ENCODE measurements at regions not wholly inside any gene's neighbourhood (a gene's known extent, or its start where the extent isn't known, plus 50 kb on each side); places are given as distances from the start of the nearest gene placed in this dataset.

DNA sequence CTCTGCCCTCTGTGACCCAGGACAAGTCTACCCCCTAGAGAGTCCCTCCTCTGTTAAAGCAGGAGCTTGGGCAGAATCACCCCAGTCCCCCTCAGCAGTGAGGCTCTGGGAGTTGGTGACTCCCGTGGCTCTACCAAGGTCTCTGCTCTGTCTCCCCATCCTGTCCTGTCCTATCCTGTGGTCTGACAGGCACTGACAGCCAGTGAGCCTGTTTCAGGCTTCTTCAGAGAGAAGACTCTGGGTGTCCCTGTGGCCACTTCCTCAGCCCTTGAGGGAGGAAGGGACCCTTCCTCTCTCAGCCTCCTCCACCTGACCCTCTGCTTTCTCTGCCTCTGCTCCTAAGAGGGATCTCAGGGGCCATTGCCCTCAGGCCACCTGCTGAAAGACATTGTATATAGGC, 148.7 kb downstream of the FCRL5 start:
- WGBS, 5 donors, result 5 to 33% (median 24%) methylated on average over 1 of the region's 1 CpG; no CpG with 5 or more reads in 1 of the 5 donors
- Histone ChIP-seq H3K27ac (peak overlapping the region; percentile 48 to 88 (median 77)), H3K4me3 (no peak overlapping the region), H3K4me1 (peaks cover 8 to 30% (median 22%) of the 10 kb centered on the region in 6 donors), H3K27me3 (replicated peaks in 1 of 7) (peaks cover 0 to 10% (median 0%) of the 10 kb centered on the region in 7 donors), H3K36me3 (no peaks in the 10 kb centered on the region), H3K9me3 (no peaks in the 10 kb centered on the region)
- DNase-seq, result no peak
- TF ChIP-seq POLR2A (IDR thresholded peaks at IDR 0.05), result no peak
- TF ChIP-seq, protein P1, sequence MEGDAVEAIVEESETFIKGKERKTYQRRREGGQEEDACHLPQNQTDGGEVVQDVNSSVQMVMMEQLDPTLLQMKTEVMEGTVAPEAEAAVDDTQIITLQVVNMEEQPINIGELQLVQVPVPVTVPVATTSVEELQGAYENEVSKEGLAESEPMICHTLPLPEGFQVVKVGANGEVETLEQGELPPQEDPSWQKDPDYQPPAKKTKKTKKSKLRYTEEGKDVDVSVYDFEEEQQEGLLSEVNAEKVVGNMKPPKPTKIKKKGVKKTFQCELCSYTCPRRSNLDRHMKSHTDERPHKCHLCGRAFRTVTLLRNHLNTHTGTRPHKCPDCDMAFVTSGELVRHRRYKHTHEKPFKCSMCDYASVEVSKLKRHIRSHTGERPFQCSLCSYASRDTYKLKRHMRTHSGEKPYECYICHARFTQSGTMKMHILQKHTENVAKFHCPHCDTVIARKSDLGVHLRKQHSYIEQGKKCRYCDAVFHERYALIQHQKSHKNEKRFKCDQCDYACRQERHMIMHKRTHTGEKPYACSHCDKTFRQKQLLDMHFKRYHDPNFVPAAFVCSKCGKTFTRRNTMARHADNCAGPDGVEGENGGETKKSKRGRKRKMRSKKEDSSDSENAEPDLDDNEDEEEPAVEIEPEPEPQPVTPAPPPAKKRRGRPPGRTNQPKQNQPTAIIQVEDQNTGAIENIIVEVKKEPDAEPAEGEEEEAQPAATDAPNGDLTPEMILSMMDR (IDR thresholded peaks at IDR 0.05 in 8 of 11, conservative IDR thresholded peaks at IDR 0.05 in 3 of 11), result no peak
- TF ChIP-seq POLR2AphosphoS5 (IDR thresholded peaks at IDR 0.05), result no peak
- intact Hi-C loops (cut with DNase I; ENCODE audit: low total_unique reads), result no loop called here

DNA sequence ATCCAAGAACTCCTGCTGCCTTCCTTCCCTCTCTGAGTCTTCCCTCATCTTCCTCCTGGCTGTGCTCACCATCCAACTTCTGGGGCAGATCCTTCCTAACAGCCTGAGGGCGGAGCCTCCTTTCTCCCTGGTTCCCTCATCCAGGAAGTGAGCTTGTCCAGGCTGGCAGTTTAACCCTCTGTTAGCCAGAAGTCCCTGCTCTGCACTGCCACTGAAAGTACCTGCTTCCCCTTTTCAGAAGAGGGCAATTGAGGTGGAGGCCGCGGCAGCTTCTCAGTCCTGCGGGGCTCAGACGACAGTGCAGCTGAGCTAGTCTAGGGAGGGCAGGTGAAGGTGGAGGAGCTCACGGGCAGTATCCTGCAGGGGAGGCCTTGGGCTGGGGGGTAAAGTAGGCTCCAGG, 149.1 kb downstream of the FCRL5 start:
- Histone ChIP-seq H3K27ac (peak overlapping the region; percentile 48 to 88 (median 77)), H3K36me3 (no peaks in the 10 kb centered on the region), H3K27me3 (replicated peaks in 1 of 7) (peaks cover 0 to 10% (median 0%) of the 10 kb centered on the region in 7 donors), H3K4me3 (no peak overlapping the region), H3K4me1 (peaks cover 8 to 30% (median 22%) of the 10 kb centered on the region in 6 donors), H3K9me3 (no peaks in the 10 kb centered on the region)
- intact Hi-C loops (cut with DNase I; ENCODE audit: low total_unique reads), result no loop called here
- WGBS, 5 donors, result 5 to 36% (median 18%) methylated on average over 6 of the region's 6 CpGs
- no peak for DNase-seq
- TF ChIP-seq, protein P1 (IDR thresholded peaks at IDR 0.05 in 8 of 11, conservative IDR thresholded peaks at IDR 0.05 in 3 of 11), result no peak
- no peak for TF ChIP-seq POLR2A (IDR thresholded peaks at IDR 0.05)
- TF ChIP-seq POLR2AphosphoS5 (IDR thresholded peaks at IDR 0.05), result peak in 1 of 3 donors; percentile 38

DNA sequence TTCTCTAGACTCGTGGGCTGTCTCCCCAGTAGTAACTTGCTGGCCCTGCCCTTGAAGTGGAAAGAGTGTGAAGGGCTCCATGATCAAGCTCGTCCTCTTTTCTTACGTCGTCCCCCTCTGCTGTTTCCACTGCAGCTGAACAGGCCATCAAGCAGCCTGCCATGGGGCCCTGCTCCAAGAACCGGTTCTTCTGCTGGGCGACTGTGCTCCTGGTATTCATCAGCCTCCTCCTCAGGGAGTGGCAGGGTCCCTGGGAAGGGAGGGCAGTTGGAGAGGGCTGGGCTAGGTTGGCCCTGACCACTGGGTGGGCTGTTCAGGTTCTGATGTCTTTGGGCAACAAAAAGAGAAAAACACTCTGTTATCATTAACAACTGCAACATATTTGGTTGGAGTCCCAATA, 151.5 kb downstream of the FCRL5 start:
- intact Hi-C loops (cut with DNase I; ENCODE audit: low total_unique reads), result no loop called here
- no peak for DNase-seq
- Histone ChIP-seq H3K4me3 (no peak overlapping the region), H3K36me3 (no peaks in the 10 kb centered on the region), H3K9me3 (no peaks in the 10 kb centered on the region), H3K27ac (no peak overlapping the region), H3K27me3 (replicated peaks in 1 of 7) (peaks cover 0 to 13% (median 0%) of the 10 kb centered on the region in 7 donors), H3K4me1 (peaks cover 8 to 30% (median 22%) of the 10 kb centered on the region in 6 donors)
- TF ChIP-seq POLR2AphosphoS5 (IDR thresholded peaks at IDR 0.05), result no peak
- TF ChIP-seq POLR2A (IDR thresholded peaks at IDR 0.05), result no peak
- TF ChIP-seq, protein P1 (IDR thresholded peaks at IDR 0.05 in 8 of 11, conservative IDR thresholded peaks at IDR 0.05 in 3 of 11), result no peak
- 63 to 71% (median 68%) methylated on average over 6 of the region's 6 CpGs for WGBS, 5 donors

DNA sequence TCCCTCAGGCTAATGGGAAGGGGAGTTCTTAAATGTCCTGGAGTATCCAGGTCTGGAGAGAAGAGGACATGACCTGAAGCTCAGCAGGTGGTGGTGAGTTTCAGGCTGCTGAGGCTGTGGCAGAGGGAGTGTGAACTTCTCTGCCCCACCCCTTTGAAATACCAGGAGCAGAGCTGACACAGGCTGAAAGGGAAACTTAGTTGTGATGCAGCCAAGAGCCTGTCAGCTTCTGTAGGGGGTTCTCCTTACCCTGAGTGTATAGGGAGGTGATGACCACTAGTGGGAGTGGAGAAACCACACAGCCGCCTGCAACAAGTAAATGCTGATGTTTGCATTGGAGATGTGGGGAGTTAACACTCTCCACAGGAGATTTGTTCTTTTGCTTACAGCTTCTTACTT, 152.3 kb downstream of the FCRL5 start:
- H3K27me3 ChIP-seq (replicated peaks in 1 of 7), result peaks cover 0 to 14% (median 0%) of the 10 kb centered on the region in 7 donors
- TF ChIP-seq, protein P1 (IDR thresholded peaks at IDR 0.05 in 8 of 11, conservative IDR thresholded peaks at IDR 0.05 in 3 of 11), result no peak
- no peak for TF ChIP-seq POLR2AphosphoS5 (IDR thresholded peaks at IDR 0.05)
- TF ChIP-seq POLR2A (IDR thresholded peaks at IDR 0.05), result no peak
- no peaks in the 10 kb centered on the region for H3K36me3 ChIP-seq
- H3K4me3 ChIP-seq, result no peak overlapping the region
- H3K9me3 ChIP-seq, result no peaks in the 10 kb centered on the region
- 40 to 58% (median 52%) methylated on average over 1 of the region's 1 CpG for WGBS, 5 donors
- peaks cover 8 to 30% (median 22%) of the 10 kb centered on the region in 6 donors for H3K4me1 ChIP-seq
- H3K27ac ChIP-seq, result no peak overlapping the region
- intact Hi-C loops (cut with DNase I; ENCODE audit: low total_unique reads), result no loop called here
- no peak for DNase-seq

All from spleen (tissue), 11 donors.